Lung microvascular endothelial cell (primary cell): ENCODE measurements at regions not wholly inside any gene's neighbourhood (a gene's known extent, or its start where the extent isn't known, plus 50 kb on each side); places are given as distances from the start of the nearest gene placed in this dataset.

Experiments
- DNase-seq, 2 donors: peaks; one replicate each; pipeline versions ENCODE4 v3.0.0 to v3.0.0-alpha.2; 2010; ENCODE audit warnings: low read depth in 2 of 2

- no peak for DNase-seq
These were observed 241.2 kb downstream of the CASP12 start for GRCh38 chr11:104657083-104657482.

- DNase-seq = no peak
These were observed 243.2 kb downstream of the CASP12 start for GRCh38 chr11:104655066-104655465.

GRCh38 chr11:104654181-104654813, 244.0 kb downstream of the CASP12 start:
- DNase-seq = no peak

DNA sequence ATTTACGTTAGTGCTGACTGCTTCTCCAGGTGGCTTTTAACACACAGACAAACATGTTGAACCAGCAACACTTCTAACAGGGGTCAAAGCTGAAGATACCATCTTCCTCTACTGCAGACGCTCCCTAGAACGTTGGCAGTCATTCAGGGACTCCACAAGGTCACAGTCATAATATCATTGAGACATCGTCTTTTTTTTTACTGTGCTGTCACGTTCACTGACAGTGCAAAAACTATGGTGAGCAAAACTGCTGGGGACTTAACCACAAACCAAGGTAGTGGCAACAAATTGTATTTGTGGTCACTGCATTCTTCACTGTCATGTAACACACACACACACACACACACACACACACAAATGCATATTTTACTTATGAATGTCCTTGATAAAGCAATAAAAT, 244.9 kb downstream of the CASP12 start:
- no peak for DNase-seq

- DNase-seq = no peak
These were observed 245.3 kb downstream of the CASP12 start for GRCh38 chr11:104652996-104653395.

- DNase-seq = peak in 1 of 2 donors; percentile 33
These were observed 248.0 kb downstream of the CASP12 start for GRCh38 chr11:104650234-104650633.

DNA sequence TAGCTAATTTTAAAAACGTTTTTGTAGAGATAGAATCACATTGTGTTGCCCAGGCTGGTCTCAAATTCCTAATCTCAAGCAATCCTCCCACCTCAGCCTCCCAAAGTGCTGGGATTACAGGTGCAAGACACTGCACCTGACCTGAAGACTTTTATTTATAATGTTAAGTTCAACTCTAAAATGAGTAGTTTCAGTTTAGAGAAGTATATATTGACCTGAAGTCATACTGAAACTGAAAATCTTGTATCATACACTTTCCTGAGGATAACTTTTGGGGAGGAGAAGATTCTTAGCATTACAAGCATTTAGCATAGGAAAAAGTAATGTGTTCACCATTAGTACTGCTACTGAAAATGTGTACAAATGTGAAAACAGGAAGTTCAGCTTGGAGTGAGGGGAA, 249.3 kb downstream of the CASP12 start:
- DNase-seq = no peak

DNA sequence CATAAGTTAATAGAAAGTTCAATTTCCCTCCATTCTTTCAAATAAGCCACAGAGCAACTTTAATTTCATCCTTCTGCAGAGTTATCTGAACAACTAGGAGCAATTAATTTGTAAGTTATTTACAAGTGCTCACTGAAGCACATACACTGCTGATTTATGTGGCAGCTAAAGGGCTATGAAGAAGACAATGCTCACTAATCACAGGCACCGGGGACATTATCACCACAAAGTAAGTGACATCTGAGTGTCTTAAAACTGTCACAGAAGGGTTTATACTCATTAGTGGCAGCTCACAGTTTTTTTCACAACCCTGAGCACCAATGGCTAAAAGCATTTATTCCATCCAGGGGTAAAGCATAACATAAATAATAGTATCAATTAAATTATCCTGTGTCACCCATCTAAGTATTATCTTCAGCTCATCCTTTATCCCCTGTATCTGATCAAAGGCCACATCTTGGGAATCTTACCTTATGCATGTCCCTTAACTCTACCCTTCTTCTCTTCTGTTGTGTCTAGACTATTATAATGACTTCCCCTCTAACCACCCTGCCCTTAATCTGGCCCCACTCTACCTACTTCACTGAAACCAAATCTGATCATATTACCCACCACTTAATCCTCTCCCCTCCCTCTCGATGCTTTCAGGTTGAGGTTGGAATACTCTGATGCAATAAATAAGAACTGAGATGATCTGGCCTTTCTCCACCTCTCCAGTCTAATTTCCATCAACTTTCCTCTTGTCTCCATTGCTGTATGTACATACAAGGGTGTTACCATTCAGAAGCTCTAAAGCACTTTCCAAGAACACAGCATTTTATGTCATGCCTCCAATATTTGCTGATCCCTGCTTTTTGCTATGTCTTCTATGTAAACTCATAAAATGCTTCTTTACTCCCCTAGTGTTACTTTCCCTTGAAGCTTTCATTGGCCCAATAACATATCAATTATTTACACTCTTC, 252.7 kb downstream of the CASP12 start:
- no peak for DNase-seq

DNA sequence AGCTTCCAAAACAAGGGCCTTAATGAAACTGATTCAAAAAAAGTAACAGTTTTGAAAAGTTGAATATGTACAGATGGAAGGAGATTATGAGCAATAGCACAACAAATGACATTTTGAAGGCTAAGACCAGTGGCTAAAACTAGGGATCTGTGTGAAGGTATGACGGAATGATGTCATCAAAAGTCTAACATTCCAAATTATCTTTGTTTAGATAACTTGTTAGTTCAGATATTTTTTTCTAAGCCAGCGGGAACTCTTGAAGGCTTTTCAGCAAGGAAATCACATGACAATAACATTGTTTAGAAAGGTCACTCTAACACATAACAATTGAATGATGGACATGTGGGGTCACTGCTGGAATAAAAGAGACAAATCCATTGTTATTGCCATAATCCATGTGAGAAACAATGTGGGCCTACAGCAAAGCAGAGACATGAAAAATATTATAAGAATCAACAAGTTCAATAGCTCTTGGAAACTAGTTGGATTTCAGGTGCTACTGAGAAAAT, 260.5 kb downstream of the CASP12 start:
- DNase-seq = peak; percentile 36 to 57

GRCh38 chr11:104633226-104633625, 265.0 kb downstream of the CASP12 start:
- DNase-seq = no peak

DNA sequence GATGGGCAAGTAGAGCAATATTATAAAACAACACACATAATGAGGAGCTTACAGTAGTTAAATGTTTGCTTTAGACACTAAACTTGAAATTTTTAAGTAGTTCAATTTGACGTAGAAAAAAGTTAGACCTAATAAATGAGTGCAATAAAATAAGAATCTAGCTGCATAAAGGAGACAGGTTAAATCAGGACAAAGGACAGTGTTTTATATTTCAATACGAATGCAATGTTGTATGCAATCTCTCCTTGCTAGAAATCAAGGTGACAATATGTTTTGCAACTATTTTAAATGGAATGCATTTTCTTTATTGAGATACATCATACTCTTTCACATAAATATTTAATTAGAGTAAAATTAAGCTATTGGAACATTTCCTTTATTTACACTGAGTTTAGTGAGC, 267.9 kb downstream of the CASP12 start:
- no peak for DNase-seq

DNA sequence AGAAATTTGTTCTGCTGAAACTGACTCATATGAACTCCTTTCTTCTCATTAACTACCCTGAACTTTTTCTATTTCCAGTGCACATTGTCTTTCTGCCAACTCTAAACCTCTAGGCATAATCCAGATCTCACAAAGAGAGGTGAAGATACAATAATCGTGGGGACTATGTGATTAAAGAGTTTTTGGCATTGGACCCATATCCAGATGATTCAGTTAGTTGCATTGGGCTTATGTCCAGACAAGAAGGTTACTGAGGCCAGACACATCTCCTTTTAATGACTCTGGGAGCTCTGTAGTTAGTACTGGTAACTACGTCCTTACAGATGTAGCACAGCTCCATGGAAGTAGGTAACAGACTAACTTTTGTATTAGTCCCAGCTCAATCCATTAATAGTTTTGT, 273.0 kb downstream of the CASP12 start:
- DNase-seq = peak; percentile 35 to 77

GRCh38 chr11:104624021-104624420, 274.2 kb downstream of the CASP12 start:
- DNase-seq = peak; percentile 17 to 52

GRCh38 chr11:104623518-104623917, 274.7 kb downstream of the CASP12 start:
- peak; percentile 28 to 35 for DNase-seq

- peak in 1 of 2 donors; percentile 96 for DNase-seq
These were observed 277.3 kb downstream of the CASP12 start for GRCh38 chr11:104620991-104621390.

GRCh38 chr11:104619751-104620150, 278.5 kb downstream of the CASP12 start:
- DNase-seq = peak in 1 of 2 donors; percentile 68

- DNase-seq = peak in 1 of 2 donors; percentile 88
These were observed 279.3 kb downstream of the CASP12 start for GRCh38 chr11:104618954-104619353.

- no peak for DNase-seq
These were observed 283.3 kb downstream of the CASP12 start for GRCh38 chr11:104614961-104615360.

- DNase-seq = no peak
These were observed 284.1 kb downstream of the CASP12 start for GRCh38 chr11:104614117-104614680.

- no peak for DNase-seq
These were observed 287.6 kb downstream of the CASP12 start for GRCh38 chr11:104610635-104611034.

DNA sequence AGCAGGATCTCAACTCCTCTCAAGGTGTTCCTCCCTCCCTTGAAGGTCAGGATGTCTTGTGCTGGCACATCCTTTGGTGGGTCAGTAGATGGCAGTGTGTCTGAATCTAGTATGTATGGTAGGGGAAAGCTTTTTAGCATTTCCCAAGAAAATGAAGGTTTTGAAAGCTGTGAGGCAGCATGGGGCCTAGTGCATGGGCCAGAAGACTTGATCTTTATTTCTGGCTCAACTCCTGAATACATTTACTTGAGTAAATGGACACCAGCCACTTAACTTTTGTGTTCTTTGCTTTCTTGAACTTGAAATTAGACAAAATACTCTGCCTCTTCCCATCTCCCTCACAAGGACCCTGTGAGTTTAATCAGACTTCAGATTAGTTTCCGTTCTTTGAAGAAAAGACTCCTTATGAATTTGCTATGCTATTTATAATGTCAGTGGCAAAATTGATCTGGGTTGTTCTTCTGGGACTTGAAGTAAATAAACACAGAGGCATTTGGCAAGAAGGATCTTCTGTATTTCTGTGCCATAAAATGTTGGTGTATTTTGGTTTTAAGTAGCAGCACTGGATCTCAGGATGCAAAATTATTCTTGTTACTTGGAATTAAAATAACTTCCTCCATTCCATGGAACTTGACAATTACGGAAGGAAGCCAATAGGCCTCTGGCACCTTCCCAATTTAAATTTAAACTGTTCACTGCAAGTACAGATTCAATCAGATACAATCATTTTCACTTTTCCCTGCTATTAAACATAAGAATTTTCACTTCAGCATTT, 288.8 kb downstream of the CASP12 start:
- DNase-seq = peak; percentile 78 to 84
